ENCODE measurements at regions not wholly inside any gene's neighbourhood (a gene's known extent, or its start where the extent isn't known, plus 50 kb on each side); places are given as distances from the start of the nearest gene placed in this dataset.

GRCh38 chr6:94535798-94536197 is 1041.5 kb upstream of the MANEA start:
- no peak for FAIRE-seq
- Histone ChIP-seq H3K9me3 (ENCODE audit: control insufficient read depth, low read depth, low read length) (no peaks in the 10 kb centered on the region), H3K4me2 (ENCODE audit: control insufficient read depth, extremely low read depth, insufficient read depth, low read depth, low read length) (no peak overlapping the region), H3K9ac (ENCODE audit: control insufficient read depth, extremely low read depth, insufficient read depth, low read length) (no peak overlapping the region), H3K27me3 (ENCODE audit: control insufficient read depth, extremely low read depth, insufficient read depth, low read length) (no peaks in the 10 kb centered on the region), H3K4me1 (ENCODE audit: control insufficient read depth, extremely low read depth, insufficient read depth, low read length) (no peaks in the 10 kb centered on the region), H3K9me1 (ENCODE audit: control insufficient read depth, extremely low read depth, insufficient read depth, low read length) (no peaks in the 10 kb centered on the region), H2AFZ (ENCODE audit: control insufficient read depth, low read length) (no peak overlapping the region), H3K4me3 (ENCODE audit: control insufficient read depth in 2 of 3, extremely low read depth in 1 of 3, insufficient read depth in 2 of 3, low read depth in 1 of 3, low read length in 3 of 3) (no peak overlapping the region), H4K20me1 (ENCODE audit: control insufficient read depth, extremely low read depth, insufficient read depth, low read length) (no peaks in the 10 kb centered on the region), H3K36me3 (ENCODE audit: control insufficient read depth in 2 of 2, extremely low read depth in 1 of 2, insufficient read depth in 2 of 2, low read length in 2 of 2) (no peaks in the 10 kb centered on the region), H3K27ac (ENCODE audit: control insufficient read depth, insufficient read depth, low read length) (no peak overlapping the region), H3K79me2 (ENCODE audit: control insufficient read depth, insufficient read depth, low read length) (no peaks in the 10 kb centered on the region)
- dilution Hi-C loops (cut with MboI; ENCODE audit: extremely low pct_ligation_motif_present, low sequenced_read_pairs), result no loop called here
- no peak for TF ChIP-seq CTCF (optimal IDR thresholded peaks at IDR 0.05 in 1 of 3, IDR thresholded peaks at IDR 0.05 in 1 of 3, conservative IDR thresholded peaks at IDR 0.05 in 1 of 3; ENCODE audit: extremely low read depth in 1 of 3, insufficient read depth in 2 of 3, low read length in 3 of 3)
- no peak for TF ChIP-seq EZH2 (IDR thresholded peaks at IDR 0.05; ENCODE audit: low read length)
- DNase-seq (ENCODE audit: low read depth, low spot score), result no peak

GRCh38 chr6:94511502-94512088 is 1065.7 kb upstream of the MANEA start:
- no peaks in the 10 kb centered on the region for H3K27me3 ChIP-seq (ENCODE audit: control insufficient read depth, extremely low read depth, insufficient read depth, low read length)
- TF ChIP-seq CTCF (optimal IDR thresholded peaks at IDR 0.05 in 1 of 3, IDR thresholded peaks at IDR 0.05 in 1 of 3, conservative IDR thresholded peaks at IDR 0.05 in 1 of 3; ENCODE audit: extremely low read depth in 1 of 3, insufficient read depth in 2 of 3, low read length in 3 of 3), result no peak
- no peak for TF ChIP-seq EZH2 (IDR thresholded peaks at IDR 0.05; ENCODE audit: low read length)
- H3K4me3 ChIP-seq (ENCODE audit: control insufficient read depth in 2 of 3, extremely low read depth in 1 of 3, insufficient read depth in 2 of 3, low read depth in 1 of 3, low read length in 3 of 3), result no peak overlapping the region
- no peak overlapping the region for H3K9ac ChIP-seq (ENCODE audit: control insufficient read depth, extremely low read depth, insufficient read depth, low read length)
- dilution Hi-C loops (cut with MboI; ENCODE audit: extremely low pct_ligation_motif_present, low sequenced_read_pairs), result no loop called here
- DNase-seq (ENCODE audit: low read depth, low spot score), result no peak
- H3K79me2 ChIP-seq (ENCODE audit: control insufficient read depth, insufficient read depth, low read length), result no peaks in the 10 kb centered on the region
- no peaks in the 10 kb centered on the region for H3K9me1 ChIP-seq (ENCODE audit: control insufficient read depth, extremely low read depth, insufficient read depth, low read length)
- FAIRE-seq, result no peak
- H3K4me2 ChIP-seq (ENCODE audit: control insufficient read depth, extremely low read depth, insufficient read depth, low read depth, low read length), result no peak overlapping the region
- H4K20me1 ChIP-seq (ENCODE audit: control insufficient read depth, extremely low read depth, insufficient read depth, low read length), result no peaks in the 10 kb centered on the region
- no peaks in the 10 kb centered on the region for H3K4me1 ChIP-seq (ENCODE audit: control insufficient read depth, extremely low read depth, insufficient read depth, low read length)
- no peak overlapping the region for H3K27ac ChIP-seq (ENCODE audit: control insufficient read depth, insufficient read depth, low read length)
- no peaks in the 10 kb centered on the region for H3K36me3 ChIP-seq (ENCODE audit: control insufficient read depth in 2 of 2, extremely low read depth in 1 of 2, insufficient read depth in 2 of 2, low read length in 2 of 2)
- H3K9me3 ChIP-seq (ENCODE audit: control insufficient read depth, low read depth, low read length), result no peaks in the 10 kb centered on the region
- no peak overlapping the region for H2AFZ ChIP-seq (ENCODE audit: control insufficient read depth, low read length)
